IPS-18a (cell line): ENCODE measurements at regions not wholly inside any gene's neighbourhood (a gene's known extent, or its start where the extent isn't known, plus 50 kb on each side); places are given as distances from the start of the nearest gene placed in this dataset.
"Not testable (repeated sequence)": the region's sequence is repeated elsewhere in the genome, so short reads cannot be mapped to it uniquely, and the experiment has no call there.

ENCODE experiments used
- H3K27ac ChIP-seq: one replicate; pipeline ENCODE4 v1.5.1; 2013; ENCODE audit warnings: low read length
- H3K27me3 ChIP-seq: one replicate; pipeline ENCODE4 v1.6.1; 2013; ENCODE audit warnings: mild to moderate bottlenecking, low read length; ENCODE audit not compliant: control insufficient read depth, insufficient read depth
- H3K36me3 ChIP-seq: one replicate; pipeline ENCODE4 v1.6.1; 2013; ENCODE audit warnings: low read depth, low read length; ENCODE audit not compliant: control insufficient read depth
- H3K4me1 ChIP-seq: one replicate; pipeline ENCODE4 v1.6.1; 2013; ENCODE audit warnings: low read depth, low read length; ENCODE audit not compliant: control insufficient read depth
- H3K4me3 ChIP-seq: one replicate; pipeline ENCODE4 v1.5.1; 2013; ENCODE audit warnings: low read length
- H3K9ac ChIP-seq: one replicate; pipeline ENCODE4 v1.6.1; 2013; ENCODE audit warnings: mild to moderate bottlenecking, low read length, moderate library complexity
- H3K9me3 ChIP-seq: one replicate; pipeline ENCODE4 v1.6.1; 2013; ENCODE audit warnings: low read depth, low read length; ENCODE audit not compliant: control insufficient read depth

GRCh38 chr1:242890192-242890741 is 364.8 kb downstream of the CEP170 start:
- no peak overlapping the region for H3K9ac ChIP-seq
- no peaks in the 10 kb centered on the region for H3K36me3 ChIP-seq
- H3K27me3 ChIP-seq: no peaks in the 10 kb centered on the region
- H3K27ac ChIP-seq: no peak overlapping the region
- H3K4me3 ChIP-seq: peak overlapping the region; percentile 21
- H3K9me3 ChIP-seq: no peaks in the 10 kb centered on the region
- H3K4me1 ChIP-seq: no peaks in the 10 kb centered on the region

- Histone ChIP-seq H3K9me3 (no peaks in the 10 kb centered on the region), H3K4me1 (no peaks in the 10 kb centered on the region), H3K9ac (no peak overlapping the region), H3K4me3 (no peak overlapping the region), H3K36me3 (no peaks in the 10 kb centered on the region), H3K27ac (no peak overlapping the region), H3K27me3 (no peaks in the 10 kb centered on the region)
These were observed 361.6 kb upstream of the PLD5 start for GRCh38 chr1:242886137-242886536.

GRCh38 chr1:242880022-242880421 is 355.5 kb upstream of the PLD5 start:
- not testable (repeated sequence) for H3K4me1 ChIP-seq, H3K9ac ChIP-seq, H3K27me3 ChIP-seq, H3K27ac ChIP-seq, H3K36me3 ChIP-seq, H3K4me3 ChIP-seq, H3K9me3 ChIP-seq

GRCh38 chr1:242877743-242878142 is 353.2 kb upstream of the PLD5 start:
- H3K27ac ChIP-seq: no peak overlapping the region
- no peaks in the 10 kb centered on the region for H3K9me3 ChIP-seq
- H3K36me3 ChIP-seq: no peaks in the 10 kb centered on the region
- no peaks in the 10 kb centered on the region for H3K27me3 ChIP-seq
- no peak overlapping the region for H3K4me3 ChIP-seq
- no peaks in the 10 kb centered on the region for H3K4me1 ChIP-seq
- H3K9ac ChIP-seq: no peak overlapping the region

- Histone ChIP-seq H3K27me3 (no peaks in the 10 kb centered on the region), H3K36me3 (no peaks in the 10 kb centered on the region), H3K4me3 (no peak overlapping the region), H3K27ac (no peak overlapping the region), H3K4me1 (no peaks in the 10 kb centered on the region), H3K9ac (no peak overlapping the region), H3K9me3 (no peaks in the 10 kb centered on the region)
These were observed 352.7 kb upstream of the PLD5 start for GRCh38 chr1:242877229-242877628.

- no peaks in the 10 kb centered on the region for H3K9me3 ChIP-seq
- no peaks in the 10 kb centered on the region for H3K36me3 ChIP-seq
- no peaks in the 10 kb centered on the region for H3K4me1 ChIP-seq
- no peak overlapping the region for H3K9ac ChIP-seq
- no peaks in the 10 kb centered on the region for H3K27me3 ChIP-seq
- no peak overlapping the region for H3K27ac ChIP-seq
- H3K4me3 ChIP-seq: no peak overlapping the region
These were observed 351.5 kb upstream of the PLD5 start for GRCh38 chr1:242876030-242876429.

- Histone ChIP-seq H3K4me1 (no peaks in the 10 kb centered on the region), H3K36me3 (no peaks in the 10 kb centered on the region), H3K27me3 (no peaks in the 10 kb centered on the region), H3K27ac (no peak overlapping the region), H3K9me3 (no peaks in the 10 kb centered on the region), H3K4me3 (no peak overlapping the region), H3K9ac (no peak overlapping the region)
These were observed 349.2 kb upstream of the PLD5 start for GRCh38 chr1:242873661-242874060.

GRCh38 chr1:242872521-242872920 is 348.0 kb upstream of the PLD5 start:
- no peaks in the 10 kb centered on the region for H3K36me3 ChIP-seq
- H3K9ac ChIP-seq: no peak overlapping the region
- no peaks in the 10 kb centered on the region for H3K4me1 ChIP-seq
- no peaks in the 10 kb centered on the region for H3K27me3 ChIP-seq
- H3K9me3 ChIP-seq: no peaks in the 10 kb centered on the region
- no peak overlapping the region for H3K27ac ChIP-seq
- no peak overlapping the region for H3K4me3 ChIP-seq

- Histone ChIP-seq H3K27me3 (no peaks in the 10 kb centered on the region), H3K9ac (no peak overlapping the region), H3K4me1 (no peaks in the 10 kb centered on the region), H3K36me3 (no peaks in the 10 kb centered on the region), H3K27ac (no peak overlapping the region), H3K4me3 (no peak overlapping the region), H3K9me3 (no peaks in the 10 kb centered on the region)
These were observed 347.1 kb upstream of the PLD5 start for GRCh38 chr1:242871471-242872030.

- Histone ChIP-seq H3K27ac (no peak overlapping the region), H3K4me3 (no peak overlapping the region), H3K9ac (no peak overlapping the region), H3K36me3 (no peaks in the 10 kb centered on the region), H3K4me1 (no peaks in the 10 kb centered on the region), H3K27me3 (no peaks in the 10 kb centered on the region), H3K9me3 (no peaks in the 10 kb centered on the region)
These were observed 346.5 kb upstream of the PLD5 start for GRCh38 chr1:242870966-242871365.

GRCh38 chr1:242856289-242856688 is 331.8 kb upstream of the PLD5 start:
- Histone ChIP-seq H3K4me1 (no peaks in the 10 kb centered on the region), H3K27me3 (no peaks in the 10 kb centered on the region), H3K27ac (no peak overlapping the region), H3K4me3 (no peak overlapping the region), H3K36me3 (no peaks in the 10 kb centered on the region), H3K9ac (no peak overlapping the region), H3K9me3 (no peaks in the 10 kb centered on the region)

GRCh38 chr1:242854466-242854865 is 330.0 kb upstream of the PLD5 start:
- H3K27ac ChIP-seq: no peak overlapping the region
- no peaks in the 10 kb centered on the region for H3K27me3 ChIP-seq
- H3K9me3 ChIP-seq: no peaks in the 10 kb centered on the region
- H3K4me3 ChIP-seq: no peak overlapping the region
- H3K9ac ChIP-seq: no peak overlapping the region
- no peaks in the 10 kb centered on the region for H3K36me3 ChIP-seq
- H3K4me1 ChIP-seq: no peaks in the 10 kb centered on the region
